ENCODE measurements at regions not wholly inside any gene's neighbourhood (a gene's known extent, or its start where the extent isn't known, plus 50 kb on each side); places are given as distances from the start of the nearest gene placed in this dataset.

DNA sequence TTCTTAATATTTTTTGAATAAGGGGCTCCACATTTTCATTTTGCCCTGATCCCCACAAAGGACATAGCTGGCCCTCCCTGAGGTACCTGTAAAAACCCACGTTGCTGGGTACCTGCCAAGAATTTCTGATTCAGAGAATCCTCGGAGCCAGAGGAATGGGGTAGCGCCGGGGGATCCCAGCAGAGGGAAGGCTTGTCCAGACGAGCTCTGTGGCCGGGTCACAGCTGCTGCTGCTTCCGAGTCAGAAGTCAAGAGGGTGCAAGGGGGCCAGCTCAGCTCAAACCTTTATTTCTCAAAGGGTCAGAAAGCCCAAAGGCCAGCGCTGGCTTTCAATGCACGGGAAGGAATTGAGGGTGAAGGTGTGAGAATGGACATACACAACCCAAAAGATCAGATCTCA lies 68.9 kb upstream of the SDK2 start:
- peaks cover 11% of the 10 kb centered on the region for H3K27me3 Mint-ChIP-seq (ENCODE audit: low read depth)
- peaks cover 3% of the 10 kb centered on the region for H3K4me1 Mint-ChIP-seq (ENCODE audit: low read depth)
- no peak for DNase-seq (ENCODE audit: low spot score)
- no peaks in the 10 kb centered on the region for H3K9me3 Mint-ChIP-seq
- H3K36me3 Mint-ChIP-seq (ENCODE audit: low read depth), result no peaks in the 10 kb centered on the region
- H3K27ac Mint-ChIP-seq, result no peak overlapping the region
- H3K4me3 Mint-ChIP-seq, result no peak overlapping the region

DNA sequence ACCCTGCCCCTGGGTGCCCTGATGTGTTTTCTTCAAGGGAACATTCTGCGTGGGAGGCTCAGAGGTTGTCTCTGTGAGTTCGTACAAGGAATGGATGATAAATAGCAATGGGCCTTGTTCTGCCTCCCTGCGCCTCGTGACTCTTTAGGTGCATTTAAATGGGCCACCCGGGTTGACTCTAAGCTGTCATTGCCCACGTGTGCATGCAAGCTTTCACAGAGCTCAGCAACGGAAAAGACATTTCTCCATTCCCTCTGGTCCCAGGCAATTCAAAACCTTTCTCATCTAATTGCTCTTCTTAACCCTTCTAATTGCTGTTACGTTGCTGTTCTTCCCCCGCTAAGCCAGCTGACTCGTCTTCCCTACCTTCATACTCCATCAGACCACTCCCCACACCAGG lies 71.5 kb upstream of the SDK2 start:
- H3K9me3 Mint-ChIP-seq, result no peaks in the 10 kb centered on the region
- DNase-seq (ENCODE audit: low spot score), result no peak
- H3K36me3 Mint-ChIP-seq (ENCODE audit: low read depth), result no peaks in the 10 kb centered on the region
- no peaks in the 10 kb centered on the region for H3K4me1 Mint-ChIP-seq (ENCODE audit: low read depth)
- H3K4me3 Mint-ChIP-seq, result no peak overlapping the region
- H3K27me3 Mint-ChIP-seq (ENCODE audit: low read depth), result peaks cover 3% of the 10 kb centered on the region
- H3K27ac Mint-ChIP-seq, result no peak overlapping the region

DNA sequence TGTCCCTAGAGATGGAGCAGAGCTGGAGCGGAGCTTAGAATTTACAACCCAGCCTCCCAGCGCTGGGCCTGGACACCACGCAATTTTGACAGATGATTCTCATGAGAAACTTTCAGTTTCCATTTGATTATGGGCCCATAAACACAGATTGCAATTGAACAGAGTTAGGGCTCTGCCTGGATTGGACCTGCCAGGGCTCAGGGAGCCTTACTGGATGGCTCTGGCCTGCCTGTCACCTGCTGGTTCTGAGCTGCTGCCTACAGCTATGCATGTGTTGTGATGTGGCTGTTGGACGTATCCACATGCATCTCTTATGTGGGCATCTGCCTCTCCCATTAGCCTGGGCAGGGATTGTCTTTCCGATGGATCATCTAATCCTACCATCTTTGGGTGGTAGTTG lies 73.4 kb upstream of the SDK2 start:
- Mint-ChIP-seq H3K9me3 (no peaks in the 10 kb centered on the region), H3K27ac (no peak overlapping the region), H3K4me1 (ENCODE audit: low read depth) (peaks cover 5% of the 10 kb centered on the region), H3K36me3 (ENCODE audit: low read depth) (no peaks in the 10 kb centered on the region), H3K27me3 (ENCODE audit: low read depth) (peaks cover 7% of the 10 kb centered on the region), H3K4me3 (no peak overlapping the region)
- DNase-seq (ENCODE audit: low spot score), result no peak

- H3K4me3 Mint-ChIP-seq, result no peak overlapping the region
- H3K27me3 Mint-ChIP-seq (ENCODE audit: low read depth), result peaks cover 9% of the 10 kb centered on the region
- no peak overlapping the region for H3K27ac Mint-ChIP-seq
Measured at GRCh38 chr17:73718362-73718761, 74.1 kb upstream of the SDK2 start.

GRCh38 chr17:73718912-73719311 lies 74.7 kb upstream of the SDK2 start:
- H3K36me3 Mint-ChIP-seq (ENCODE audit: low read depth), result no peaks in the 10 kb centered on the region
- H3K9me3 Mint-ChIP-seq, result no peaks in the 10 kb centered on the region
- DNase-seq (ENCODE audit: low spot score), result no peak
- H3K4me3 Mint-ChIP-seq, result no peak overlapping the region
- peaks cover 9% of the 10 kb centered on the region for H3K27me3 Mint-ChIP-seq (ENCODE audit: low read depth)
- no peak overlapping the region for H3K27ac Mint-ChIP-seq
- peaks cover 9% of the 10 kb centered on the region for H3K4me1 Mint-ChIP-seq (ENCODE audit: low read depth)

More at GRCh38 chr17:73718362-73718761, 74.1 kb upstream of the SDK2 start:
- H3K9me3 Mint-ChIP-seq, result no peaks in the 10 kb centered on the region
- H3K36me3 Mint-ChIP-seq (ENCODE audit: low read depth), result no peaks in the 10 kb centered on the region
- no peak for DNase-seq (ENCODE audit: low spot score)
- H3K4me1 Mint-ChIP-seq (ENCODE audit: low read depth), result peaks cover 9% of the 10 kb centered on the region

DNA sequence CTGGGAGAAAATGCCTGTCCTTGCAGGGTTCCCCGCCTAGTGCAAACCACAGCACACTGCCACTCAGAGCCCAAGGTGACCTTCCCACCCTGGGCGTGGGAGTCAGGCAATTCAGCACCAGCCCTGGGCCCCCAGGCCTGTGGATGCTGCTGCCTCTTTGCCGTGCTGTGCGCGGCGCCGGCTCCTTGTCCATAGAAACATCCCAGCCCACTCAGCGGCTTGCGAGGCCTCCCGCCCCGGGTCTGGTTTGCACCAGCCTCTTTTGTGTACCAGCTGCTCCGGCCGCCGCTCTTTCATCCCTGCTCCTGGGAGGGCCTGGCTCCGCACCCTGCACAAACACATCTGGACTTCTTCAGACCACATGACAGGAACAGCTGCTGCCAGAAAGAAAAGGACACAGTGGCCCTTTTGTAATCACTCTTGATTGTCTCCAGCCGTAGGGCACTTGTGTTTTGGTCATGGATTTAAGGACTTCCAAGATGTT lies 75.4 kb upstream of the SDK2 start:
- no peak for DNase-seq (ENCODE audit: low spot score)
- Mint-ChIP-seq H3K4me1 (ENCODE audit: low read depth) (peaks cover 9% of the 10 kb centered on the region), H3K9me3 (no peaks in the 10 kb centered on the region), H3K27me3 (ENCODE audit: low read depth) (peaks cover 5% of the 10 kb centered on the region), H3K4me3 (no peak overlapping the region), H3K36me3 (ENCODE audit: low read depth) (no peaks in the 10 kb centered on the region), H3K27ac (no peak overlapping the region)

DNA sequence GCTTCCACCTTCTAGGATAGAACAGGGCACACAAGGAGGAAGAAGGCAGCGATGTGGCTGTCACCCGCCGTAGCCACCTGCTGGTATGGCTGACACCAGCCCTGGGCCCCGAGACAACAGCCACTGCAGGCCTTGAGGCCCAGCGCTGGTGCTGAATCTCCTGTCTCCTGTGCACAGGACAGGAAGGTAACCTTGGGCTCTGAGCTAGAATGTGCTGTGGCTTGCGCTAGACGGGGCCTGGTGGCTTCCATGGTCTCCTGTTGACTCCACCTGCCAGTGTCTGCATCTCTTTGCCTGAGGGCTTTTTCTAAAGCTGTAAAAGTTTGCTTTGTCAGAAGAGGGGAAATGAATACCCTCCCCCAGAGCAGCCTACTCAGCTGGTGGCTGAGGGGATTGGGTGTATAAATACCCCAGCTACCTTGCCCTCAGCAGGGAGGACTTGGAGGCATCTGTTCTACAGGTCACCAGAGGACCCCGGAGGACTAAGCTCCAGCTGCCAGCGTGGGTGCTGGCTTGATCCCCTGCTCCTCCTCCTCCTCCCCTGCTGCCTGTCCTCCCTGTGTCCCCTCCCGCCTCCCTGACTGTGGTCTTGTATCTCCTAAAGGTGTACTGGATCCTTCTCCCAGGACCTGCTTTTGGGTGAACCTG lies 76.1 kb upstream of the SDK2 start:
- Mint-ChIP-seq H3K27me3 (ENCODE audit: low read depth) (peaks cover 5% of the 10 kb centered on the region), H3K27ac (no peak overlapping the region), H3K4me3 (no peak overlapping the region), H3K36me3 (ENCODE audit: low read depth) (no peaks in the 10 kb centered on the region), H3K4me1 (ENCODE audit: low read depth) (peaks cover 9% of the 10 kb centered on the region), H3K9me3 (no peaks in the 10 kb centered on the region)
- DNase-seq (ENCODE audit: low spot score), result no peak

GRCh38 chr17:73722165-73722564 lies 77.9 kb upstream of the SDK2 start:
- H3K4me3 Mint-ChIP-seq, result peak overlapping the region; percentile 10
- no peak for DNase-seq (ENCODE audit: low spot score)
- H3K27me3 Mint-ChIP-seq (ENCODE audit: low read depth), result peaks cover 5% of the 10 kb centered on the region
- H3K4me1 Mint-ChIP-seq (ENCODE audit: low read depth), result peaks cover 9% of the 10 kb centered on the region
- no peaks in the 10 kb centered on the region for H3K36me3 Mint-ChIP-seq (ENCODE audit: low read depth)
- H3K9me3 Mint-ChIP-seq, result no peaks in the 10 kb centered on the region
- no peak overlapping the region for H3K27ac Mint-ChIP-seq

DNA sequence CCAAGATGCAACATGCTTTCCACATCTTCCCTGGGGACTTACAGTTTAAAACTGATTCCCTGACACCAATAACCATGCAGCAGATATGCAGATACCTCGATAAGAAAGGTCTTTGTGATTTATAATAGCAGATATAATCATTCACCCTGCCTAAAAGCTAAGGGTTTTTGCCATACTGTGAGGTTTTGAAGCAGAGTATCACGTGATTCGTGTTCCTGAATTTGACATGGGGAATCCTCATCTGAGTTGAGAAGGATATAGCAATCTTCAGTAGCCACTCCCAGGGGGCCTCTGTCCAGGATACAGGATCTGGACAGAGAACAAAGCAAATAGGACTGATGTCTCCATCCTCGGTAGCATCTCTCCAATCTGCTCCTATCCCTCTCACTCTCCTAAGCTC lies 79.1 kb upstream of the SDK2 start:
- no peak overlapping the region for H3K4me3 Mint-ChIP-seq
- H3K27ac Mint-ChIP-seq, result no peak overlapping the region
- H3K4me1 Mint-ChIP-seq (ENCODE audit: low read depth), result peaks cover 9% of the 10 kb centered on the region
- no peaks in the 10 kb centered on the region for H3K36me3 Mint-ChIP-seq (ENCODE audit: low read depth)
- DNase-seq (ENCODE audit: low spot score), result no peak
- no peaks in the 10 kb centered on the region for H3K9me3 Mint-ChIP-seq
- peaks cover 5% of the 10 kb centered on the region for H3K27me3 Mint-ChIP-seq (ENCODE audit: low read depth)

GRCh38 chr17:73724341-73724740 lies 80.1 kb upstream of the SDK2 start:
- no peak for DNase-seq (ENCODE audit: low spot score)
- Mint-ChIP-seq H3K27me3 (ENCODE audit: low read depth) (peaks cover 5% of the 10 kb centered on the region), H3K27ac (no peak overlapping the region), H3K4me1 (ENCODE audit: low read depth) (peaks cover 9% of the 10 kb centered on the region), H3K36me3 (ENCODE audit: low read depth) (no peaks in the 10 kb centered on the region), H3K4me3 (no peak overlapping the region), H3K9me3 (no peaks in the 10 kb centered on the region)

GRCh38 chr17:73724990-73725389 lies 80.7 kb upstream of the SDK2 start:
- Mint-ChIP-seq H3K9me3 (no peaks in the 10 kb centered on the region), H3K27ac (no peak overlapping the region), H3K4me1 (ENCODE audit: low read depth) (peaks cover 9% of the 10 kb centered on the region), H3K4me3 (no peak overlapping the region), H3K36me3 (ENCODE audit: low read depth) (no peaks in the 10 kb centered on the region), H3K27me3 (ENCODE audit: low read depth) (peaks cover 5% of the 10 kb centered on the region)
- no peak for DNase-seq (ENCODE audit: low spot score)

- H3K27ac Mint-ChIP-seq, result no peak overlapping the region
- H3K4me1 Mint-ChIP-seq (ENCODE audit: low read depth), result peaks cover 9% of the 10 kb centered on the region
- peaks cover 5% of the 10 kb centered on the region for H3K27me3 Mint-ChIP-seq (ENCODE audit: low read depth)
- H3K36me3 Mint-ChIP-seq (ENCODE audit: low read depth), result no peaks in the 10 kb centered on the region
- peaks cover 2% of the 10 kb centered on the region for H3K9me3 Mint-ChIP-seq
- H3K4me3 Mint-ChIP-seq, result no peak overlapping the region
- no peak for DNase-seq (ENCODE audit: low spot score)
Measured at GRCh38 chr17:73725794-73726515, 81.7 kb upstream of the SDK2 start.

DNA sequence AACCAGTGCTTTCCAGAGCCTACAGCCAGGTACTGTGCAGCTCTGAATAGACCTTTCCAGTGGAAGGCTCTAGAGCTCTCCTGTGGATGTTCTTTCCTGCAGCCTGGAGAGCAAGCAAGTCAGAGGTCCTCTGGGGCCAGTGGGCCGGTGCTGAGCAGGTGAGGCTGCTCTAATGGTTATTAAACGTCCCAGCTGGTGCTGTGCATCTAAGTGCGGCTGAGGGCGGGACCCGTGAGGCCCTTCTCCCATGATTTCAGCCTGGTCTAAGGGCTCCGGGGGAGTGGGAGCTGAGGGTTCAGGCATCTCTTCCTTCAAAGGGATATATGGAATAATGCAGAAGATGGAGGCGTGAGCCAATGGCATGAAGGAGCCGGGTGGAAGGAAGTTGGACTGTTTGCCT lies 83.7 kb upstream of the SDK2 start:
- DNase-seq (ENCODE audit: low spot score), result no peak
- Mint-ChIP-seq H3K4me3 (no peak overlapping the region), H3K27ac (no peak overlapping the region), H3K36me3 (ENCODE audit: low read depth) (no peaks in the 10 kb centered on the region), H3K4me1 (ENCODE audit: low read depth) (peaks cover 3% of the 10 kb centered on the region), H3K9me3 (peaks cover 9% of the 10 kb centered on the region), H3K27me3 (ENCODE audit: low read depth) (peaks cover 2% of the 10 kb centered on the region)

DNA sequence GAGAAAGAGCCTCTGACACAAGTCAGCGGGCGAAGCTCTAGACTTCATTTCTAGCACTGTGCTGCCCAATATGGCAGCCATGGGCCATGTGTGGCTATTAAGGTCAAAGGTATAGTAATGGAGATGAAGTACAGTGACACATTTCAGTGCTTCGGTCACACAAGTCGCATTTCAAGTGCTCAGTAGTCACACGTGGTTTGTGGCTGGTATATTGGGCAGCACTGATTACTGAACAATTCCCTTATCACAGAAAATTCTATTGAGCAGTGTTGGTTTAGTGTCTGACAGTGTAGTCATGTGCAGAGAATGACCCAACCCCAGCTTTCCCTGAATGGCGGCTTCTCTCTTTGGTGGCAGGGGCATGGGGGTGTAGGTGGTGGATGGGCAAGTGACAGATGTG lies 84.9 kb upstream of the SDK2 start:
- H3K4me3 Mint-ChIP-seq, result no peak overlapping the region
- DNase-seq (ENCODE audit: low spot score), result no peak
- no peak overlapping the region for H3K27ac Mint-ChIP-seq
- peaks cover 3% of the 10 kb centered on the region for H3K27me3 Mint-ChIP-seq (ENCODE audit: low read depth)
- H3K4me1 Mint-ChIP-seq (ENCODE audit: low read depth), result no peaks in the 10 kb centered on the region
- H3K36me3 Mint-ChIP-seq (ENCODE audit: low read depth), result no peaks in the 10 kb centered on the region
- peaks cover 9% of the 10 kb centered on the region for H3K9me3 Mint-ChIP-seq
